Chondrocyte (in vitro differentiated cells): ENCODE measurements at regions not wholly inside any gene's neighbourhood (a gene's known extent, or its start where the extent isn't known, plus 50 kb on each side); places are given as distances from the start of the nearest gene placed in this dataset.

Experiments used
- DNase-seq: peaks from one replicate; pipeline ENCODE4 v3.0.0; 2021; ENCODE audit warnings: mixed read lengths, low spot score
- H3K27ac Mint-ChIP-seq: one replicate; pipeline ENCODE4 v1.8.0; 2021; ENCODE audit warnings: mild to moderate bottlenecking, moderate library complexity, mixed read lengths; ENCODE audit not compliant: unreplicated experiment
- H3K27me3 Mint-ChIP-seq: 2 replicates; pipeline ENCODE4 v1.8.0; 2021; ENCODE audit warnings: low read depth, mixed read lengths
- H3K36me3 Mint-ChIP-seq: 2 replicates; pipeline ENCODE4 v1.8.0; 2021; ENCODE audit warnings: low read depth, mixed read lengths
- H3K4me1 Mint-ChIP-seq: 2 replicates; pipeline ENCODE4 v1.8.0; 2021; ENCODE audit warnings: low read depth, mild to moderate bottlenecking, mixed read lengths
- H3K4me3 Mint-ChIP-seq: one replicate; pipeline ENCODE4 v1.8.0; 2021; ENCODE audit warnings: mild to moderate bottlenecking, moderate library complexity, mixed read lengths; ENCODE audit not compliant: unreplicated experiment
- H3K9me3 Mint-ChIP-seq: 2 replicates; pipeline ENCODE4 v1.8.0; 2021; ENCODE audit warnings: low read depth, mixed read lengths
- TF ChIP-seq, protein P1 (sequence below): fragments of 200-600 bp; sonication (generic); IDR thresholded peaks from 2 replicates; pipeline ENCODE4 v1.5.0; 2021; ENCODE audit warnings: antibody characterized with exemption, mild to moderate bottlenecking, moderate library complexity

GRCh38 chr2:166381-166780 lies 97.5 kb downstream of the SH3YL1 start:
- no peak overlapping the region for H3K27ac Mint-ChIP-seq

DNA sequence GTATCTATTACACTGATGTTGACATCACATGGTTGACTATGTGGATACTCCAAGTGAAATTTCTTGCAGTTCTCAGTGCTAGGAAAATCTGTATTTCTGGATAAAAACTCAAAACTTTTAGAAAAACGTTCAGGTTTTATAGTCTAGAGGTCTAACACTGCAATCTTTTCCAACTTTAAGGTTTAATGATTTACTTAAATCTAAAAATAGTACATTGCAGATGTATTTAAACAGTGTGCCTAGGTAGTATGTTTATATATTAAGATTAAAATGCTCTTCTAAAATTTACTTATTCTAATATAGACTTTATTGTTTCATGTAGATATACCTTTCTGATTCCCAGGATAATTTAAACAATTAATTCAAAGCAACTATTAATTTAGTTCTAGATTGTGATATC lies 98.3 kb downstream of the SH3YL1 start:
- Mint-ChIP-seq H3K9me3 (no peaks in the 10 kb centered on the region), H3K4me3 (no peak overlapping the region), H3K4me1 (no peaks in the 10 kb centered on the region), H3K36me3 (no peaks in the 10 kb centered on the region), H3K27me3 (peaks cover 20% of the 10 kb centered on the region), H3K27ac (no peak overlapping the region)
- no peak for DNase-seq
- TF ChIP-seq, protein P1, sequence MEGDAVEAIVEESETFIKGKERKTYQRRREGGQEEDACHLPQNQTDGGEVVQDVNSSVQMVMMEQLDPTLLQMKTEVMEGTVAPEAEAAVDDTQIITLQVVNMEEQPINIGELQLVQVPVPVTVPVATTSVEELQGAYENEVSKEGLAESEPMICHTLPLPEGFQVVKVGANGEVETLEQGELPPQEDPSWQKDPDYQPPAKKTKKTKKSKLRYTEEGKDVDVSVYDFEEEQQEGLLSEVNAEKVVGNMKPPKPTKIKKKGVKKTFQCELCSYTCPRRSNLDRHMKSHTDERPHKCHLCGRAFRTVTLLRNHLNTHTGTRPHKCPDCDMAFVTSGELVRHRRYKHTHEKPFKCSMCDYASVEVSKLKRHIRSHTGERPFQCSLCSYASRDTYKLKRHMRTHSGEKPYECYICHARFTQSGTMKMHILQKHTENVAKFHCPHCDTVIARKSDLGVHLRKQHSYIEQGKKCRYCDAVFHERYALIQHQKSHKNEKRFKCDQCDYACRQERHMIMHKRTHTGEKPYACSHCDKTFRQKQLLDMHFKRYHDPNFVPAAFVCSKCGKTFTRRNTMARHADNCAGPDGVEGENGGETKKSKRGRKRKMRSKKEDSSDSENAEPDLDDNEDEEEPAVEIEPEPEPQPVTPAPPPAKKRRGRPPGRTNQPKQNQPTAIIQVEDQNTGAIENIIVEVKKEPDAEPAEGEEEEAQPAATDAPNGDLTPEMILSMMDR, result no peak

More at GRCh38 chr2:166381-166780, 97.5 kb downstream of the SH3YL1 start:
- Mint-ChIP-seq H3K4me3 (no peak overlapping the region), H3K27me3 (peaks cover 16% of the 10 kb centered on the region), H3K4me1 (no peaks in the 10 kb centered on the region), H3K36me3 (no peaks in the 10 kb centered on the region), H3K9me3 (no peaks in the 10 kb centered on the region)
- TF ChIP-seq, protein P1, result no peak
- no peak for DNase-seq

- Mint-ChIP-seq H3K27ac (no peak overlapping the region), H3K9me3 (no peaks in the 10 kb centered on the region), H3K36me3 (no peaks in the 10 kb centered on the region), H3K4me1 (no peaks in the 10 kb centered on the region), H3K4me3 (no peak overlapping the region), H3K27me3 (peaks cover 24% of the 10 kb centered on the region)
- DNase-seq, result no peak
- TF ChIP-seq, protein P1, result no peak
Measured at GRCh38 chr2:162473-163382, 101.1 kb downstream of the SH3YL1 start.

GRCh38 chr2:161729-162128 lies 102.1 kb downstream of the SH3YL1 start:
- Mint-ChIP-seq H3K4me3 (no peak overlapping the region), H3K27ac (no peak overlapping the region), H3K9me3 (no peaks in the 10 kb centered on the region), H3K4me1 (no peaks in the 10 kb centered on the region), H3K27me3 (peaks cover 18% of the 10 kb centered on the region), H3K36me3 (no peaks in the 10 kb centered on the region)
- no peak for DNase-seq
- TF ChIP-seq, protein P1, result no peak

DNA sequence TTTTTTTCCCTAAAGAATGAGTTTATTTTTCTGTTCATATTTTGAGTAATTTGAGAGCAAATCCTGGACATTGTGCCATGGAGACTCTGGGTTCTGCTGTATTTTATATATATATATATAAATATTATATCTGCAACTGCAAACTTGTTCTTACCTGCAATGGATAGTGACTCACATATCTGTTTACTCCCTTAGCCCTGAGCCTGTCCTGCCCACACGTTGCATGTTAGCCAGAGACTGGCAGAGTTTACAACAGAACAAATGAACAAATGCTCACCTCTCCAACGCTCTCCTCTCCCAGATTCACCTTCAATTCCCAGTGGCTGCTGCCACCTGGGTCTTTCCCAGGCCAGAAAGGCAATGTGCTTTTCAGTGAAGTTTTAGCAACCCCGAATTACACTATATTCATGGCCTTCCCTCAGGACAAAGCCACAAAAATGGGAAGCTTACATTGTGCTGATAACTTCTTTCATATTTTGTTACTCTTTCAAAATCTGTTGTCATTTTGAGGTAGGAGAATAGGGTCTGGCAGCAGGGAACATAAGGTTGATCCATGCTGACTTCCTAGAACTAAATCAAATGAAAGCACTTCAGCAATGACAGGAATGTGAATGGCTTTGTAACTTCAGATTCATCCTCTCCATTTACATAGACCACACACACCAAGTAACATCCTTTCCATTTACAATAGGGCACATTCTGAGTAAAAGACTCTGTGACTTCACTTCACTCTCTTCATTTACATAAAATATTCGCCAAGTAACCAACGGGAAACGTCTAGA lies 105.4 kb upstream of the FAM110C start:
- TF ChIP-seq, protein P1, result no peak
- Mint-ChIP-seq H3K27ac (no peak overlapping the region), H3K27me3 (peaks cover 3% of the 10 kb centered on the region), H3K4me1 (peaks cover 9% of the 10 kb centered on the region), H3K4me3 (no peak overlapping the region), H3K9me3 (no peaks in the 10 kb centered on the region), H3K36me3 (no peaks in the 10 kb centered on the region)
- DNase-seq, result no peak
